MM.1S (cell line): ENCODE measurements at regions not wholly inside any gene's neighbourhood (a gene's known extent, or its start where the extent isn't known, plus 50 kb on each side); places are given as distances from the start of the nearest gene placed in this dataset.

Experiments used
- DNase-seq: peaks from one replicate; pipeline ENCODE4 v3.0.0-alpha.2; 2015
- H2AFZ ChIP-seq: fragments of 300-600 bp; sonication (generic); 2 replicates; pipeline ENCODE4 v1.6.0; 2016; ENCODE audit warnings: antibody characterized with exemption, low read length
- H3F3A ChIP-seq: fragments of 300-600 bp; sonication (generic); 2 replicates; pipeline ENCODE4 v1.6.1; 2016; ENCODE audit warnings: mild to moderate bottlenecking, antibody characterized with exemption, low read length, moderate library complexity, mixed read lengths; ENCODE audit not compliant: insufficient read depth
- H3K27ac ChIP-seq: fragments of 300-600 bp; sonication (generic); 2 replicates; pipeline ENCODE4 v1.5.1; 2016; ENCODE audit warnings: mild to moderate bottlenecking, low read length
- H3K27me3 ChIP-seq: fragments of 300-600 bp; sonication (generic); replicated peaks from 2 replicates; pipeline ENCODE4 v1.6.0; 2016; ENCODE audit warnings: low read length; ENCODE audit not compliant: insufficient read depth
- H3K36me3 ChIP-seq: fragments of 300-600 bp; sonication (generic); replicated peaks from 2 replicates; pipeline ENCODE4 v1.6.1; 2016; ENCODE audit warnings: mild to moderate bottlenecking, low read length, mixed read lengths; ENCODE audit not compliant: insufficient read depth
- H3K4me1 ChIP-seq: fragments of 300-600 bp; sonication (generic); 2 replicates; pipeline ENCODE4 v1.6.1; 2016; ENCODE audit warnings: low read length, mixed read lengths
- H3K4me2 ChIP-seq: fragments of 300-600 bp; sonication (generic); 2 replicates; pipeline ENCODE4 v1.6.0; 2016; ENCODE audit warnings: low read depth, low read length
- H3K4me3 ChIP-seq: fragments of 300-600 bp; sonication (generic); 2 replicates; pipeline ENCODE4 v1.5.1; 2016; ENCODE audit warnings: low read length, mixed read lengths
- H3K79me2 ChIP-seq: fragments of 300-600 bp; sonication (generic); 2 replicates; pipeline ENCODE4 v1.6.1; 2016; ENCODE audit warnings: mixed run types, low read length, mixed read lengths
- H3K9ac ChIP-seq: fragments of 300-600 bp; sonication (generic); 2 replicates; pipeline ENCODE4 v1.6.1; 2016; ENCODE audit warnings: low read length, mixed read lengths
- H3K9me2 ChIP-seq: fragments of 300-600 bp; sonication (generic); replicated peaks from 2 replicates; pipeline ENCODE4 v1.6.1; 2016; ENCODE audit warnings: mild to moderate bottlenecking, low read length, mixed read lengths; ENCODE audit not compliant: insufficient read depth
- H3K9me3 ChIP-seq: fragments of 300-600 bp; sonication (generic); replicated peaks from 2 replicates; pipeline ENCODE4 v1.6.1; 2016; ENCODE audit warnings: mild to moderate bottlenecking, low read length, mixed read lengths; ENCODE audit not compliant: insufficient read depth
- H4K20me1 ChIP-seq: fragments of 300-600 bp; sonication (generic); 2 replicates; pipeline ENCODE4 v1.6.1; 2016; ENCODE audit warnings: mild to moderate bottlenecking, low read length, moderate library complexity, mixed read lengths; ENCODE audit not compliant: insufficient read depth
- CTCF ChIP-seq: fragments of 300-600 bp; sonication (generic); IDR thresholded peaks from 2 replicates; pipeline ENCODE4 v1.5.1; 2016; ENCODE audit warnings: antibody characterized with exemption, low read length, mixed read lengths
- EZH2 ChIP-seq: fragments of 300-600 bp; sonication (generic); optimal IDR thresholded peaks from 2 replicates; pipeline ENCODE3; 2017; ENCODE audit warnings: low read depth, mild to moderate bottlenecking, antibody characterized with exemption, low read length, mixed read lengths
- EZH2phosphoT487 ChIP-seq: fragments of 300-600 bp; sonication (generic); IDR thresholded peaks from 2 replicates; pipeline ENCODE4 v1.6.1; 2018; ENCODE audit warnings: antibody characterized with exemption, low read length

DNA sequence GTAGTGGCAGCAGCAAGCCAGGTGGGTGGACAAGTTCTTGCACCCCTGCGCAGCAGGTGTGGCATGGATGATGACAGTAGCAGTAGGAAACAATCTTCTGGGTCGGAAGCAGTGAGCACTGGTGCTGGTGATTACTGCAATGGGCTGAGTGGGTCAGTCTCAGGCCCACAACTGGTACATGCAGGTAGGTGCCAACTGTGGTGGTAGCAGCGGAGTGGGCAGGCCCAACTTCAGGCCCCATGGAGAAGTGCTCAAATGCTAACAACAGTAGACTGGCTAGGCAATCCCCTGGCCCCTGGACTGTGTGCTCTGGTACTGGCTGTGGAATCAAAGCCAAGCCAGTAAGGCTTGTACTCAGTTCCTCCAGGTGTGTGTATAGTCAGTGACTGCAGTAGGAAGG lies 413.7 kb downstream of the PDGFC start:
- Histone ChIP-seq H2AFZ (no peak overlapping the region), H3K79me2 (no peaks in the 10 kb centered on the region), H3K4me1 (no peaks in the 10 kb centered on the region), H3K27me3 (no peaks in the 10 kb centered on the region), H3K36me3 (no peaks in the 10 kb centered on the region), H3K9ac (no peak overlapping the region), H3K9me3 (no peaks in the 10 kb centered on the region), H3K27ac (no peak overlapping the region), H4K20me1 (no peaks in the 10 kb centered on the region), H3K9me2 (no peaks in the 10 kb centered on the region), H3F3A (no peaks in the 10 kb centered on the region), H3K4me2 (no peak overlapping the region), H3K4me3 (no peak overlapping the region)
- no peak for DNase-seq
- TF ChIP-seq EZH2phosphoT487, result no peak
- no peak for TF ChIP-seq EZH2
- TF ChIP-seq CTCF, result no peak

DNA sequence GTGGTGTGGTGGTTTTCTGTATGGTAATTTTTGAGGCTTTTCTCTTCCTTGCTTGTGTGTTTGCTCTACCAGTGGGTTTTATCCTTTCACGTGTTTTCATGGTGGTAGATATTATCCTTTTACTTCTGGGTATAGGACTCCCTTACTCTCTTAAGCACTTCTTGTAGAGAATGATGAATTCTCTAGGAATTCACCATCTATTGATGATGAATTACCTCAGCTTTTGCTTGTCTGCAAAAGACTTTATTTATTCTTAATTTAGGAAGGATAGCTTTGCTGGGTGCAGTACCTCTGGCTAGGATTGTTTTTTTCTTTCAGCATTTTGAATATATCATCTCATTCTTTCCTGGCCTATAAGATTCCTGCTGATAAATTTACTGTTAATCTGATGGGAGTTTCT lies 415.3 kb downstream of the PDGFC start:
- no peaks in the 10 kb centered on the region for H3K9me3 ChIP-seq
- TF ChIP-seq EZH2 (no peak), CTCF (no peak), EZH2phosphoT487 (no peak)
- no peaks in the 10 kb centered on the region for H3K79me2 ChIP-seq
- H3K4me2 ChIP-seq, result no peak overlapping the region
- H3K4me3 ChIP-seq, result no peak overlapping the region
- H2AFZ ChIP-seq, result no peak overlapping the region
- H3K9me2 ChIP-seq, result no peaks in the 10 kb centered on the region
- H3K4me1 ChIP-seq, result no peaks in the 10 kb centered on the region
- no peaks in the 10 kb centered on the region for H3K36me3 ChIP-seq
- no peaks in the 10 kb centered on the region for H4K20me1 ChIP-seq
- no peaks in the 10 kb centered on the region for H3K27me3 ChIP-seq
- no peaks in the 10 kb centered on the region for H3F3A ChIP-seq
- no peak overlapping the region for H3K27ac ChIP-seq
- DNase-seq, result no peak
- H3K9ac ChIP-seq, result no peak overlapping the region

- no peak for TF ChIP-seq EZH2phosphoT487
- no peak for TF ChIP-seq EZH2
- no peak for TF ChIP-seq CTCF
- no peaks in the 10 kb centered on the region for H3K79me2 ChIP-seq
- no peak overlapping the region for H2AFZ ChIP-seq
- no peaks in the 10 kb centered on the region for H3K4me1 ChIP-seq
- H3K27ac ChIP-seq, result no peak overlapping the region
- no peak overlapping the region for H3K9ac ChIP-seq
- H3K36me3 ChIP-seq, result no peaks in the 10 kb centered on the region
- H3F3A ChIP-seq, result no peaks in the 10 kb centered on the region
- no peaks in the 10 kb centered on the region for H3K9me2 ChIP-seq
- H3K4me3 ChIP-seq, result no peak overlapping the region
- no peaks in the 10 kb centered on the region for H4K20me1 ChIP-seq
- H3K9me3 ChIP-seq, result no peaks in the 10 kb centered on the region
- H3K4me2 ChIP-seq, result no peak overlapping the region
- H3K27me3 ChIP-seq, result no peaks in the 10 kb centered on the region
- no peak for DNase-seq
These were observed 417.9 kb downstream of the PDGFC start for GRCh38 chr4:156553659-156554058.
